ENCODE measurements at regions not wholly inside any gene's neighbourhood (a gene's known extent, or its start where the extent isn't known, plus 50 kb on each side); places are given as distances from the start of the nearest gene placed in this dataset.
A peak's percentile ranks its signal among the peaks of the same experiment; 100 is the strongest.

GRCh38 chr1:234772345-234773147 lies 162.6 kb upstream of the IRF2BP2 start (continued):
- TF ChIP-seq, protein P1, sequence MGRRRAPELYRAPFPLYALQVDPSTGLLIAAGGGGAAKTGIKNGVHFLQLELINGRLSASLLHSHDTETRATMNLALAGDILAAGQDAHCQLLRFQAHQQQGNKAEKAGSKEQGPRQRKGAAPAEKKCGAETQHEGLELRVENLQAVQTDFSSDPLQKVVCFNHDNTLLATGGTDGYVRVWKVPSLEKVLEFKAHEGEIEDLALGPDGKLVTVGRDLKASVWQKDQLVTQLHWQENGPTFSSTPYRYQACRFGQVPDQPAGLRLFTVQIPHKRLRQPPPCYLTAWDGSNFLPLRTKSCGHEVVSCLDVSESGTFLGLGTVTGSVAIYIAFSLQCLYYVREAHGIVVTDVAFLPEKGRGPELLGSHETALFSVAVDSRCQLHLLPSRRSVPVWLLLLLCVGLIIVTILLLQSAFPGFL (CRISPR knock-in tag; IDR thresholded peaks at IDR 0.05): no peak
- TF ChIP-seq ZNF670 (CRISPR knock-in tag; IDR thresholded peaks at IDR 0.05; ENCODE audit: borderline replicate concordance): no peak; the same call in 1 of the 2 replicates
- no peak for TF ChIP-seq ISL2 (CRISPR knock-in tag; IDR thresholded peaks at IDR 0.05)
- no peak for TF ChIP-seq EEA1 (CRISPR knock-in tag; IDR thresholded peaks at IDR 0.05; ENCODE audit: borderline replicate concordance)
- no peak for TF ChIP-seq NFATC3 (CRISPR knock-in tag; IDR thresholded peaks at IDR 0.05)
- peak; percentile 57; the same call in 1 of the 2 replicates for TF ChIP-seq CREM (IDR thresholded peaks at IDR 0.05)
- TF ChIP-seq CREM (CRISPR knock-in tag; IDR thresholded peaks at IDR 0.05): no peak
- no peak for TF ChIP-seq NR3C1 (CRISPR knock-in tag; IDR thresholded peaks at IDR 0.05)
- TF ChIP-seq ELK4 (CRISPR knock-in tag; IDR thresholded peaks at IDR 0.05; ENCODE audit: borderline replicate concordance): no peak
- TF ChIP-seq RXRB (CRISPR knock-in tag; IDR thresholded peaks at IDR 0.05; ENCODE audit: borderline replicate concordance): peak; percentile 75
- no peak for TF ChIP-seq ZNF382 (CRISPR knock-in tag; IDR thresholded peaks at IDR 0.05; ENCODE audit: borderline replicate concordance)
- no peak for TF ChIP-seq CC2D1A (CRISPR knock-in tag; IDR thresholded peaks at IDR 0.05)
- TF ChIP-seq, protein P2, sequence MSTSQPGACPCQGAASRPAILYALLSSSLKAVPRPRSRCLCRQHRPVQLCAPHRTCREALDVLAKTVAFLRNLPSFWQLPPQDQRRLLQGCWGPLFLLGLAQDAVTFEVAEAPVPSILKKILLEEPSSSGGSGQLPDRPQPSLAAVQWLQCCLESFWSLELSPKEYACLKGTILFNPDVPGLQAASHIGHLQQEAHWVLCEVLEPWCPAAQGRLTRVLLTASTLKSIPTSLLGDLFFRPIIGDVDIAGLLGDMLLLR (CRISPR knock-in tag; IDR thresholded peaks at IDR 0.05): no peak
- TF ChIP-seq HOXA9 (CRISPR knock-in tag; IDR thresholded peaks at IDR 0.05; ENCODE audit: borderline replicate concordance): no peak
- no peak for TF ChIP-seq ZSCAN21 (CRISPR knock-in tag; IDR thresholded peaks at IDR 0.05; ENCODE audit: borderline replicate concordance)
- no peak for TF ChIP-seq ZFP41 (CRISPR knock-in tag; IDR thresholded peaks at IDR 0.05; ENCODE audit: borderline replicate concordance)
- no peak for TF ChIP-seq TOPORS (CRISPR knock-in tag; IDR thresholded peaks at IDR 0.05)
- peak; percentile 70; the same call in 1 of the 2 replicates for TF ChIP-seq SOX5 (CRISPR knock-in tag; IDR thresholded peaks at IDR 0.05; ENCODE audit: borderline replicate concordance)
- TF ChIP-seq ERF (CRISPR knock-in tag; IDR thresholded peaks at IDR 0.05): peak; percentile 72; the same call in 1 of the 2 replicates
- no peak for TF ChIP-seq ZNF3 (CRISPR knock-in tag; IDR thresholded peaks at IDR 0.05)
- TF ChIP-seq ZSCAN22 (CRISPR knock-in tag; IDR thresholded peaks at IDR 0.05): no peak
- no peak for TF ChIP-seq HCFC1 (IDR thresholded peaks at IDR 0.05; ENCODE audit: low read depth, low read length)
- no peak for TF ChIP-seq ZNF326 (CRISPR knock-in tag; IDR thresholded peaks at IDR 0.05; ENCODE audit: borderline replicate concordance)
- TF ChIP-seq GMEB1 (CRISPR knock-in tag; IDR thresholded peaks at IDR 0.05; ENCODE audit: borderline replicate concordance): no peak
- no peak for TF ChIP-seq ZNF282 (IDR thresholded peaks at IDR 0.05; ENCODE audit: partially characterized antibody)
- TF ChIP-seq RBAK (CRISPR knock-in tag; IDR thresholded peaks at IDR 0.05): no peak
- no peak for TF ChIP-seq TBP (CRISPR knock-in tag; IDR thresholded peaks at IDR 0.05)
- no peak for TF ChIP-seq ARHGAP35 (CRISPR knock-in tag; IDR thresholded peaks at IDR 0.05; ENCODE audit: borderline replicate concordance)
- TF ChIP-seq ZBTB7A (CRISPR knock-in tag; IDR thresholded peaks at IDR 0.05): no peak
